MCF 10A (cell line): ENCODE measurements at regions not wholly inside any gene's neighbourhood (a gene's known extent, or its start where the extent isn't known, plus 50 kb on each side); places are given as distances from the start of the nearest gene placed in this dataset.
"Not testable (repeated sequence)": the region's sequence is repeated elsewhere in the genome, so short reads cannot be mapped to it uniquely, and the experiment has no call there.

Experiments used
- BruUV-seq: library from RNA; stranded (reverse); fragments of 400-500 nt; replicated peaks from 2 replicates; lab custom pipeline; 2021; lab: Mats Ljungman, UMichigan
- CTCF ChIA-PET: fragments of 300-600 bp; sonication (Branson Sonifier 250); formaldehyde crosslinking; extraction: SDS; loops from one replicate; lab custom pipeline; 2021; ENCODE audit warnings: antibody characterized with exemption, inconsistent platforms; lab: Yijun Ruan, JAX
- POLR2A ChIA-PET: fragments of 300-600, 350-650 bp; sonication (Branson Sonifier 250); formaldehyde crosslinking; extraction: SDS; loops from one replicate; lab custom pipeline; 2020; ENCODE audit warnings: antibody characterized with exemption, inconsistent platforms; lab: Yijun Ruan, JAX
- DNase-seq: peaks from one replicate; pipeline ENCODE4 v3.0.0-alpha.2; 2018; ENCODE audit not compliant: unreplicated experiment
- H3K27ac Mint-ChIP-seq: one replicate; pipeline ENCODE4 v1.8.0; 2022; ENCODE audit warnings: mild to moderate bottlenecking, low read depth, mixed read lengths; ENCODE audit not compliant: unreplicated experiment
- H3K27me3 Mint-ChIP-seq: one replicate; pipeline ENCODE4 v1.8.0; 2022; ENCODE audit warnings: mixed read lengths; ENCODE audit not compliant: insufficient read depth, unreplicated experiment
- H3K36me3 Mint-ChIP-seq: one replicate; pipeline ENCODE4 v1.8.0; 2022; ENCODE audit warnings: mild to moderate bottlenecking, moderate library complexity, mixed read lengths; ENCODE audit not compliant: insufficient read depth, unreplicated experiment
- H3K4me1 Mint-ChIP-seq: one replicate; pipeline ENCODE4 v1.8.0; 2022; ENCODE audit warnings: mixed read lengths; ENCODE audit not compliant: insufficient read depth, unreplicated experiment
- H3K4me3 Mint-ChIP-seq: one replicate; pipeline ENCODE4 v1.8.0; 2022; ENCODE audit warnings: mild to moderate bottlenecking, moderate library complexity, mixed read lengths; ENCODE audit not compliant: unreplicated experiment
- H3K9me3 Mint-ChIP-seq: one replicate; pipeline ENCODE4 v1.8.0; 2022; ENCODE audit warnings: mixed read lengths; ENCODE audit not compliant: unreplicated experiment
- CTCF ChIP-seq: fragments of 200-600 bp; IDR thresholded peaks from one replicate; pipeline ENCODE4 v1.8.0; 2022; ENCODE audit warnings: antibody characterized with exemption, mild to moderate bottlenecking; ENCODE audit not compliant: unreplicated experiment
- intact Hi-C: fragments of 100-400 bp; cut with micrococcal nuclease; formaldehyde crosslinking; loops from 2 replicates; pipeline ENCODE4 v1.14.1; 2022

GRCh38 chr13:76663592-76664335 is 222.4 kb downstream of the KCTD12 start:
- no peak overlapping the region for H3K4me3 Mint-ChIP-seq
- BruUV-seq = no TSS peak
- POLR2A ChIA-PET = interaction anchor here (0.8 to 1.4 kb wide), 6 partner anchors 46 to 222 kb away, joined by 3 to 5 read pairs (median 4); partner anchors contain the start of gene KCTD12

GRCh38 chr13:76659074-76659473 is 227.1 kb downstream of the KCTD12 start:
- ChIA-PET CTCF (interaction anchor here (0.7 to 2.5 kb wide), 4 partner anchors 10 to 412 kb away, joined by 3 to 8 read pairs (median 4); no protein-coding TSS in a partner anchor), POLR2A (interaction anchor here (0.7 to 1.0 kb wide), 2 partner anchors 10 to 41 kb away, joined by 3 to 5 read pairs; no protein-coding TSS in a partner anchor)
- H3K27me3 Mint-ChIP-seq, H3K36me3 Mint-ChIP-seq, BruUV-seq, intact Hi-C loops, H3K9me3 Mint-ChIP-seq: not testable (repeated sequence)
- Mint-ChIP-seq H3K4me1 (peaks cover 23% of the 10 kb centered on the region), H3K4me3 (peak overlapping the region; percentile 21), H3K27ac (peak overlapping the region; percentile 88)
- peak; percentile 33 for DNase-seq

More at GRCh38 chr13:76663592-76664335, 222.4 kb downstream of the KCTD12 start:
- no peaks in the 10 kb centered on the region for H3K36me3 Mint-ChIP-seq
- no peak for TF ChIP-seq CTCF
- H3K27me3 Mint-ChIP-seq = no peaks in the 10 kb centered on the region
- intact Hi-C loops = loop anchor here (10.0 kb wide), 1 partner anchor 789 kb away; no protein-coding TSS in a partner anchor
- peaks cover 6% of the 10 kb centered on the region for H3K9me3 Mint-ChIP-seq
- DNase-seq = peak; percentile 28
- CTCF ChIA-PET = interaction anchor here (0.6 to 7.3 kb wide), 5 partner anchors 159 to 791 kb away, joined by 3 to 101 read pairs (median 4); partner anchors contain the start of gene KCTD12
- H3K4me1 Mint-ChIP-seq = peaks cover 23% of the 10 kb centered on the region
- no peak overlapping the region for H3K27ac Mint-ChIP-seq

- Mint-ChIP-seq H3K4me3 (no peak overlapping the region), H3K27me3 (no peaks in the 10 kb centered on the region), H3K9me3 (peaks cover 8% of the 10 kb centered on the region), H3K27ac (peak overlapping the region; percentile 46), H3K36me3 (no peaks in the 10 kb centered on the region), H3K4me1 (peaks cover 11% of the 10 kb centered on the region)
- intact Hi-C loops = no loop called here
- CTCF ChIA-PET = interaction anchor here (0.9 to 1.6 kb wide), 4 partner anchors 9 to 160 kb away, joined by 3 to 4 read pairs (median 4); no protein-coding TSS in a partner anchor
- TF ChIP-seq CTCF = no peak
- POLR2A ChIA-PET = interaction anchor here (1.5 kb wide), 1 partner anchor 17 kb away, joined by 3 read pairs; no protein-coding TSS in a partner anchor
- BruUV-seq = no TSS peak
- DNase-seq = no peak
Observed at GRCh38 chr13:76656500-76656899, 229.7 kb downstream of the KCTD12 start.

GRCh38 chr13:76656056-76656455 is 230.1 kb downstream of the KCTD12 start:
- H3K27me3 Mint-ChIP-seq = no peaks in the 10 kb centered on the region
- no peak for TF ChIP-seq CTCF
- H3K36me3 Mint-ChIP-seq = no peaks in the 10 kb centered on the region
- H3K27ac Mint-ChIP-seq = peak overlapping the region; percentile 46
- BruUV-seq = no TSS peak
- intact Hi-C loops = no loop called here
- no peak for DNase-seq
- POLR2A ChIA-PET = interaction anchor here (1.5 kb wide), 1 partner anchor 18 kb away, joined by 3 read pairs; no protein-coding TSS in a partner anchor
- peaks cover 11% of the 10 kb centered on the region for H3K4me1 Mint-ChIP-seq
- H3K9me3 Mint-ChIP-seq = peaks cover 8% of the 10 kb centered on the region
- CTCF ChIA-PET = interaction anchor here (0.8 to 1.6 kb wide), 4 partner anchors 9 to 20 kb away, joined by 3 to 4 read pairs (median 4); no protein-coding TSS in a partner anchor
- no peak overlapping the region for H3K4me3 Mint-ChIP-seq
